HEK293 (cell line): ENCODE measurements at regions not wholly inside any gene's neighbourhood (a gene's known extent, or its start where the extent isn't known, plus 50 kb on each side); places are given as distances from the start of the nearest gene placed in this dataset.

ENCODE experiments used
- CTCF ChIA-PET: fragments of 350-600 bp; formaldehyde crosslinking; extraction: SDS; loops from one replicate; lab custom pipeline; 2021; ENCODE audit warnings: antibody characterized with exemption; lab: Yijun Ruan, JAX
- POLR2A ChIA-PET: fragments of 300-600 bp; formaldehyde crosslinking; extraction: SDS; loops from one replicate; lab custom pipeline; 2020; ENCODE audit warnings: antibody characterized with exemption, inconsistent platforms; lab: Yijun Ruan, JAX
- H3K27ac ChIP-seq: fragments of 200-500 bp; sonication (Bioruptor generic); 2 replicates; pipeline ENCODE4 v1.5.1; 2014; ENCODE audit warnings: low read depth, low read length, control low read depth, inconsistent platforms; ENCODE audit errors: extremely low read depth
- H3K36me3 ChIP-seq, 2 experiments: fragments of 200-500 bp in 1 of 2; sonication (Bioruptor generic) in 1 of 2; 1 replicate in 1 of 2; 2 replicates in 1 of 2; pipeline ENCODE4 v1.5.1; 2014 to 2017; ENCODE audit warnings: inconsistent platforms in 2 of 2, low read length in 2 of 2; ENCODE audit not compliant: control insufficient read depth in 2 of 2, insufficient read depth in 1 of 2
- H3K4me1 ChIP-seq: fragments of 200-500 bp; sonication (Bioruptor generic); 2 replicates; pipeline ENCODE4 v1.5.1; 2014; ENCODE audit warnings: mild to moderate bottlenecking, low read length, inconsistent platforms; ENCODE audit not compliant: control insufficient read depth, insufficient read depth
- H3K4me3 ChIP-seq: 2 replicates; pipeline ENCODE4 v1.5.1; 2011; ENCODE audit warnings: low read depth, mild to moderate bottlenecking, control low read depth, low read length, moderate library complexity
- H3K9me3 ChIP-seq: fragments of 200-500 bp; sonication (Bioruptor generic); 2 replicates; pipeline ENCODE4 v1.5.1; 2014; ENCODE audit warnings: low read depth, low read length, inconsistent platforms; ENCODE audit not compliant: control insufficient read depth, insufficient read depth
- BCL11A ChIP-seq: fragments of 450-650 bp; formaldehyde crosslinking; IDR thresholded peaks from 2 replicates; pipeline ENCODE4 v1.5.1; 2016; ENCODE audit warnings: low read depth, missing biosample characterization, missing genetic modification characterization
- ELK4 ChIP-seq: IDR thresholded peaks from 2 replicates; pipeline ENCODE4 v1.6.1; 2011; ENCODE audit warnings: mild to moderate bottlenecking, low read depth, low read length, borderline replicate concordance
- KLF17 ChIP-seq: fragments of 450-650 bp; formaldehyde crosslinking; IDR thresholded peaks from 2 replicates; pipeline ENCODE4 v1.5.1; 2016; ENCODE audit warnings: missing biosample characterization, missing genetic modification characterization
- KLF7 ChIP-seq: fragments of 450-650 bp; formaldehyde crosslinking; IDR thresholded peaks from 2 replicates; pipeline ENCODE4 v1.5.1; 2016; ENCODE audit warnings: missing biosample characterization, missing genetic modification characterization, borderline replicate concordance
- PRDM2 ChIP-seq: fragments of 450-650 bp; formaldehyde crosslinking; IDR thresholded peaks from 2 replicates; pipeline ENCODE4 v1.5.1; 2016; ENCODE audit warnings: missing biosample characterization, missing genetic modification characterization, borderline replicate concordance
- PRDM6 ChIP-seq: fragments of 450-650 bp; formaldehyde crosslinking; IDR thresholded peaks from 2 replicates; pipeline ENCODE4 v1.5.1; 2017; ENCODE audit warnings: missing biosample characterization, missing genetic modification characterization
- ZBTB49 ChIP-seq: fragments of 450-650 bp; formaldehyde crosslinking; IDR thresholded peaks from 2 replicates; pipeline ENCODE4 v1.5.1; 2016; ENCODE audit warnings: missing biosample characterization, missing genetic modification characterization, low read depth
- ZBTB7A ChIP-seq: fragments of 450-650 bp; formaldehyde crosslinking; IDR thresholded peaks from 2 replicates; pipeline ENCODE4 v1.5.1; 2016; ENCODE audit warnings: low read depth, missing biosample characterization, missing genetic modification characterization
- ZNF10 ChIP-seq: fragments of 450-650 bp; formaldehyde crosslinking; IDR thresholded peaks from 2 replicates; pipeline ENCODE4 v1.5.1; 2017; ENCODE audit warnings: missing biosample characterization, missing genetic modification characterization
- ZNF148 ChIP-seq: fragments of 450-650 bp; formaldehyde crosslinking; IDR thresholded peaks from 2 replicates; pipeline ENCODE4 v1.5.0; 2017; ENCODE audit warnings: missing biosample characterization, missing genetic modification characterization, borderline replicate concordance
- ZNF19 ChIP-seq: fragments of 450-650 bp; formaldehyde crosslinking; IDR thresholded peaks from 2 replicates; pipeline ENCODE4; 2016; ENCODE audit warnings: missing biosample characterization, missing genetic modification characterization, low read depth
- ZNF2 ChIP-seq: fragments of 450-650 bp; formaldehyde crosslinking; IDR thresholded peaks from 2 replicates; pipeline ENCODE4 v1.5.1; 2016; ENCODE audit warnings: missing biosample characterization, missing genetic modification characterization
- ZNF221 ChIP-seq: fragments of 450-650 bp; formaldehyde crosslinking; IDR thresholded peaks from 2 replicates; pipeline ENCODE4 v1.5.1; 2017; ENCODE audit warnings: missing biosample characterization, missing genetic modification characterization, borderline replicate concordance
- ZNF24 ChIP-seq: fragments of 450-650 bp; formaldehyde crosslinking; IDR thresholded peaks from 2 replicates; pipeline ENCODE4 v1.5.1; 2016; ENCODE audit warnings: missing biosample characterization, missing genetic modification characterization
- ZNF26 ChIP-seq: fragments of 450-650 bp; formaldehyde crosslinking; IDR thresholded peaks from 2 replicates; pipeline ENCODE4 v1.5.1; 2016; ENCODE audit warnings: missing biosample characterization, missing genetic modification characterization
- ZNF362 ChIP-seq: fragments of 450-650 bp; formaldehyde crosslinking; IDR thresholded peaks from 2 replicates; pipeline ENCODE4 v1.5.1; 2016; ENCODE audit warnings: missing biosample characterization, missing genetic modification characterization
- ZNF37A ChIP-seq: fragments of 450-650 bp; IDR thresholded peaks from 2 replicates; pipeline ENCODE4 v1.5.1; 2018; ENCODE audit warnings: missing biosample characterization, missing genetic modification characterization
- ZNF830 ChIP-seq: fragments of 450-650 bp; IDR thresholded peaks from 2 replicates; pipeline ENCODE4 v1.5.0; 2018; ENCODE audit warnings: missing biosample characterization, missing genetic modification characterization, low read depth, mild to moderate bottlenecking, moderate library complexity
- ZXDB ChIP-seq: fragments of 450-650 bp; formaldehyde crosslinking; IDR thresholded peaks from 2 replicates; pipeline ENCODE4 v1.5.1; 2016; ENCODE audit warnings: missing biosample characterization, missing genetic modification characterization

GRCh38 chr11:133726542-133726941, 118.8 kb downstream of the SPATA19 start (continued):
- no peak for TF ChIP-seq PRDM2 (tag by site-specific recombination)
- no peak for TF ChIP-seq ZNF362
- no peak for TF ChIP-seq ZBTB49
- no peak for TF ChIP-seq ZNF37A (tag by site-specific recombination)
- TF ChIP-seq KLF7 (tag by site-specific recombination), result no peak
- no peak for TF ChIP-seq ZNF2 (tag by site-specific recombination)
- TF ChIP-seq ZNF26 (tag by site-specific recombination), result no peak
- TF ChIP-seq PRDM6 (tag by site-specific recombination), result no peak
- TF ChIP-seq ZNF830 (tag by site-specific recombination), result no peak

- H3K4me1 ChIP-seq, result no peaks in the 10 kb centered on the region
- no peaks in the 10 kb centered on the region for H3K9me3 ChIP-seq
- H3K4me3 ChIP-seq, result no peak overlapping the region
- TF ChIP-seq ZBTB7A (tag by site-specific recombination), result no peak
- TF ChIP-seq ZXDB, result no peak
- TF ChIP-seq BCL11A (tag by site-specific recombination), result no peak
- no peak for TF ChIP-seq ZNF10 (tag by site-specific recombination)
- TF ChIP-seq ZNF19 (tag by site-specific recombination), result no peak
- no peak for TF ChIP-seq KLF17 (tag by site-specific recombination)
- no peak for TF ChIP-seq ELK4
- no peak for TF ChIP-seq ZNF221 (tag by site-specific recombination)
- TF ChIP-seq ZNF24 (tag by site-specific recombination), result no peak
- TF ChIP-seq ZNF148 (tag by site-specific recombination), result no peak
- H3K36me3 ChIP-seq, result no peaks in the 10 kb centered on the region
- no peak overlapping the region for H3K27ac ChIP-seq
- ChIA-PET CTCF (no interaction called here), POLR2A (no interaction called here)
Measured at GRCh38 chr11:133724116-133724515, 121.2 kb downstream of the SPATA19 start.
